ENCODE measurements at regions not wholly inside any gene's neighbourhood (a gene's known extent, or its start where the extent isn't known, plus 50 kb on each side); places are given as distances from the start of the nearest gene placed in this dataset.

DNA sequence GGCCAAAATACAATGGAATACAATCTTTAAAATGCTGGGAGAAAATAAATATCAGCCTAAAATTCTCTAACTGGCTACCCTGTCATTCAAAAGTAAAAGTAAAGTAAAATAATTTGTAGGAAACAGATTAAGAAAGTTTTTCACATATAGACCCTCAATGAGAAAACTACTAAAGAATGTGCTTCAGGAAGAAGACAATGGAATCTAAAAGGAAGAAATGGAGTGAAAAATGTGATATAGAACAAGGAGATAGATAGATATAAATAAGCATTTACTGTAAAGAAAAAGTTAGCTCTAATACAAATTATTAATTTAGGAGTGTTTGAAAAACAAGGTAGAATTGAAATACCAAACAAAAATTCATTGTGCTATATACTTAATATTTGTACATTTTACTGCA, 368.6 kb upstream of the MPDZ start:
- no peak for DNase-seq (ENCODE audit: low read depth in 2 of 2)

DNA sequence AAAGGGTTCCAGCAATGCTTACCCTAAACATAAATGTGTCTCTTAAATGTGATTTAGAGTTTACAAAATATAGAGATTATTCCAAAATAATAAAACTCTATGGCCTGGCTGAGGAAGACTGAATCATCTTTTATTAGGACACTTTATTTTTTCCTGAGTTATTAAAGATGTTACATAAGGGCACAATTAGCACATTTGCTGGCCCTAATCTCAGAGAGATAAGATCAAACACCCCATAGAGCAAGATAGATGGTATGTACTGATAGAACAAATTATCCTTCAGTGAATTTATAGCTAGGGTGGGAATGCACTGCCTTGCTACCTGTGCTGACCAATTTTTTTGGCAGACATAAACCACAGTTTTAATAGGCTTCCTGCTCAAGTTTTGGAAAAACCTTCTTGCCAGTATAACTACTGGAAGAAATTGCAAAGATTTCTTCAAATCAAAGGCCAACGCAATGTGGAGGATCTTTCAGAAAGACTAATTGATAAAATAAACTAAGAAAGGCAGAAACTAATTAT, 367.1 kb upstream of the MPDZ start:
- DNase-seq (ENCODE audit: low read depth in 2 of 2), result no peak

DNA sequence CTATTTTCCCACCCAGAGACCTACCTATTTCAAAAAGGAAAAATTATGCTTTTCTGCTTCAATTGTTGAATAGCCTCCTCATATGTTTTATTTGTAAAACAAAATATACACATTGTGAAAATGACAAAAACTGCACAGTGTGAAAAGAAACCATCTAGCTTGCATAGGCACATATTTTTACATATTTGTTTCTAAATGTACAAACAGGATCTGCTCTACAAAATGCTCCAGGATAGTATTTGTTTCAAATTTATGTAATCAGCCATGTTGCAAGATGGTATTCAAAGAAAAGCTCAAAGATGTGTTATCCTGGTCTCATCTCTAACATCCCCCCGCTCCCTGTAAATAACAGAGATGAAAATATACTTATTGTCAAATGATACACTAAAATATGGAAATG, 366.1 kb upstream of the MPDZ start:
- DNase-seq (ENCODE audit: low read depth in 2 of 2), result no peak

DNA sequence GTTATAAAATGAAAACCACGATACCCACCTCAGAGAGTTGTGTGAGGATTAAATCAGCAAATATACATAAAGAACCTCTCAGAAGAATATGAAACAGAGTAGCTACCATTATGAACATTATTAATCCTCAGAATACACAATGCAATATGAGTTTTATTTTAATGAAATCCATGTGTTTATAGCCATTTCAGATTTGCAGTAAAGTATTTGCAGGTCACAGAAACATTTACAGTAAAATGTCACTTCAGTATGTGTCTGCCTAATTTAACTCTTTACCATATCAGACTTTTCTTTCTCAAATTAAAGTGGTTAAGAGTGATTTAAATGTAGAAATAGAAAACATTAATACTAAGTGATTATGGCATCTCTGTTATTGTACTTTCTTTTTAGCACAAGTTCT, 365.2 kb upstream of the MPDZ start:
- DNase-seq (ENCODE audit: low read depth in 2 of 2), result no peak

DNA sequence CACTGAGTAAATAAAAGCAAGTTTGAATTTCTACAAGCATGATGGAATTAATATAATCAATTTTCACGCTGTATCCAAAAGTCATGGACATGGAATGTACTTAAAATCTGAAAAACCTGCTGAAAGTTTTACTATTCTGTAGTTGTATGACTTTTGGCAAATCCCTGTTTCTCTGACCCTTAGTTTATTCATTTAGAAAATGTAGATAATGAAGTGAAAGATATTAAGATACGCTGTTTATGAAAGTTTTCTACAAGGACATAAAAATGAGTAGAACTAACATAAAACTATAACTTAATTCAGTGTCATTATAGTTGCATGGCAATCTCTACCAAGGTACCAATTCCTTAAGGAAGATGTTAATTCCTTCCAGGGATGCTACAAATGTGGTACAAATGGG, 363.2 kb upstream of the MPDZ start:
- DNase-seq (ENCODE audit: low read depth in 2 of 2), result no peak

DNA sequence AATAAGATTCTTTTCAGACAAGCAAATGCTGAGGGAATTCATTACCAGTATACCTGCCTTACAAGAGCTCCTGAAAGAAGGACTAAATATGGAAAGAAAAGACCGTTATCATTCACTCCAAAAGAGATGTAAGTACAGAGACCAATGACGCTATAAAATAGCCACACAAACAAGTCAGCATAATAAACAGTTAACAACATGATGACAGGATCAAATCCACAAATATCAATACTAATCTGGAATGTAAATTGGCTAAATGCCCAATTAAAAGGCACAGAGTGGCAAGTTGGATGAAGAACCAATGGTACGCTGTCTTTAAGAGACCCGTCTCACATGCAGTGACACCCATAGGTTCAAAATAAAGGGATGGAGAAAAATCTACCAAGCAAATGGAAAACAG, 349.6 kb upstream of the MPDZ start:
- DNase-seq (ENCODE audit: low read depth in 2 of 2), result no peak

DNA sequence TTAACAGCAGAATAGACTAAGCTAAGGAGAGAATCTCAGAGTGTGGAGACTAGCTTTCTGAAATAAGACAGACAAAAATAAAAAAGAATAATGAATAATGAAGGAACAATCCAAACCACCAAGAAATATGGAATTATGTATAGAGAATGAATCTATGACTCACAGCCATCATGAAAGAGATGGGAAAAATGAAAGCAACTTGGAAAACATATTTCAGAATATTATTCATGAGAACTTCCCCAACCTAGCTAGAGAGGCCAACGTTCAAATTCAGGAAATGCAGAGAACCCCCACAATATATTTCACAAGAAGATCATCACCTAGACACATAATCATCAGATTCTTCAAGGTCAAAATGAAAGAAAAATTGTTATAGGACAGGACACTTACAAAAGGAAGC, 349.0 kb upstream of the MPDZ start:
- no peak for DNase-seq (ENCODE audit: low read depth in 2 of 2)

DNA sequence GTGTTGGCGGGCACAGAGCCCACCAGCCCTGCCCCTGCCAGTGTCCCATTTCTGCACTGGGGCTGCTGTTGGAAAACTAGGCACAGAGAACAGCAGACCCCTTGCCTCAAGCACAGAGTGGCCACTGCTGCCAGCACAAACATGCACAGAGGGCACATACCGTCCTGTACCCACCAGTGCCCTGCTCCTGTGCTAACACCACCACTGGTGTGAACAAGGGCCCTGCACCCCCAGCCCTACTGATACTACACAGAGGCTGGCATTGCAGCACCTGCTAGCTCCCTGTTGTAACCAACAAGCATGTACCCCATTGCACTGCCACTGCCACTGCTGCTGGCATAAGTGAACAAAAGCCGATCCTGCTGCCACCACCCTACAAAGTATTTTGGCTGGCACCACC, 348.0 kb upstream of the MPDZ start:
- no peak for DNase-seq (ENCODE audit: low read depth in 2 of 2)

DNA sequence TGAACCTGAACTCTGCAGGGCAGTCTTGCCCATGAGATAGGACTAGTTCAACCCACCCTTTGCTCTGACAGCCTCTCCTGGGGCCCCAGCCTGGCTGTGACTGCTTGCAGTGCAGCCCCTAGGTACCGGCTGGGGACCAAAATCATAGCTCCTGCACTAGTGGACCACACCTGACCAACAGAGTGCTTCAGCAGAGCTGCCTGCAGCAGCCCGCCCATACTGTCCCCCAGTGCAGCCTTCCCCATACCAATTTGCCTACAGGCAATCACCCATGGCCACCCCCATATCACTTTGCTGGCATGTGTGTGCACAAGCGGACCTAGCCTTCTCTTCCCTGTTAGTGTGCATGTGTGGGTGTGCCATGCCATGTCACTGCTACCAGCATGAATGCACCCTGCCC, 347.6 kb upstream of the MPDZ start:
- no peak for DNase-seq (ENCODE audit: low read depth in 2 of 2)

DNA sequence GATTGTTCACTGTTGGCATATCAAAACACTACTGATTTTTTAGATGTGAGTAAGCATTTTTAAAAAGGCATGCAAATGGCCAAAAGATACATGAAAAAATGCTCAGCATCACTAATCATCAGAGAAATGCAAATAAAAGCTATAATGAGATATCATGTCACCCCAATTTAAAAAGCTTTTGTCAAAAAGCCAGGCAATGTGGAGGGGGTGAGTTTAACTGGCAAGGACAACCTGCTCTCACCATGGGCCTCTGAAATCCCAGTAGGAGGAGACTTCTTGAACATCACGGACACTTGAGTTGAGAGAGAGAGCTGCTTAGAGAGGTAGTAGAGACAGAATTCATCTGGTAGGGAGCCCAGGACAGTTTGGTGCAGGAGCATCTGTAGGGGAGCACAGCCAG, 347.1 kb upstream of the MPDZ start:
- no peak for DNase-seq (ENCODE audit: low read depth in 2 of 2)

DNA sequence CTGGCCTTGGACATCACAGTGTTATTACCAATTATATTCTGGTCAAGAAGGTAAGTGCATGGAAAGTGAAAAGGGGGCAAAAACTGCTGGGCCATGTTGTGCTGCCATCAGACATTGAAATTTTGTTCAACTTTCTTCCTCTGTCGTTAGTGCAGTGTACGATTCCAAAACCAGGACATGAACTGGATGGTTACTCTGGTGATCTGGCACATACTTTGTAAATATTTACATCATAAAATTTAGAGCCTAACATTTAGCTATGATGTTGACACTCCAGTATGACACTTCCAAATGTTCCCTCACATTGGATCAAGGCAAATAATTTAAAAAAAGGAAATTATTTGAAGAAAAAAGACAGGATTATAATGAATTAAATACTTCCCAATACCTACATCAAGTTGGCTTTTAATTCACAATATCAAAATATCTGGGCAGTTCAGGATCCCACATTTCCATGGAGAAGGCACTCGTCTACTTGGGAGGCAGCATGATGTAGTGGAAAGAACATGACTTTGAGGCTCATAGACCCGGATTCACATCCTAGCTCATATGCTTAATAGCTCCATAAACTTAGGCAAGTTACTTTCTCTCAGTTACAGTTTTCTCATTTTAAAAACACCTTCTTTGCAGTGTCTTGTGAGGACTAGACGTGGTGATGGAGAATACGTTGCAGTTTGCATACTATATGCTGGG, 342.5 kb upstream of the MPDZ start:
- DNase-seq (ENCODE audit: low read depth in 2 of 2), result no peak

DNA sequence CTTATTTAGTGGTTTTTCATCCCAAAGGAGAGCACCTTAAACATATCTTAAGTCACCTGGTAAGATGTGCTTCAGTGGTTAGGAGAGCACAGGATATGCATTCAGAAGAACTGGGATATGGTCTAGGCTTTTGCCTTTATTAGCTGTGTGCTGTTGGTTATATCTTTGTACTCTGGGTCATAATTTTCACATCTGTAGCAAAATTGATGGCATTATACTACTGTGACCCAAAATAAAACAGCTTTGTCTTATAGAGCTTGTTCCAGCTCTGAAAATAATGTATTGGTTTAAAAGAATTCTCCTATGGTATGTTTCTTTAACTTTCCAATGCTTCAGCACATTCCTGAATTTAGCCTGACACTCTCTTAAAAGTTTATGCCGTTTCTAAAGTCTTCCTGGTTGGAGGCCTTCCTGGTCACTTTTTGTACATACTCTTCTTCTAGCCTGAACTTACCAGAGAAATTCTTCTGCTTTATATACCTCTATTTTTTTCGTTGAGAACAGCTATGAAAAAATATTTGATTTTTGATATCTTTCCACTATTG, 337.1 kb upstream of the MPDZ start:
- DNase-seq (ENCODE audit: low read depth in 2 of 2), result no peak

DNA sequence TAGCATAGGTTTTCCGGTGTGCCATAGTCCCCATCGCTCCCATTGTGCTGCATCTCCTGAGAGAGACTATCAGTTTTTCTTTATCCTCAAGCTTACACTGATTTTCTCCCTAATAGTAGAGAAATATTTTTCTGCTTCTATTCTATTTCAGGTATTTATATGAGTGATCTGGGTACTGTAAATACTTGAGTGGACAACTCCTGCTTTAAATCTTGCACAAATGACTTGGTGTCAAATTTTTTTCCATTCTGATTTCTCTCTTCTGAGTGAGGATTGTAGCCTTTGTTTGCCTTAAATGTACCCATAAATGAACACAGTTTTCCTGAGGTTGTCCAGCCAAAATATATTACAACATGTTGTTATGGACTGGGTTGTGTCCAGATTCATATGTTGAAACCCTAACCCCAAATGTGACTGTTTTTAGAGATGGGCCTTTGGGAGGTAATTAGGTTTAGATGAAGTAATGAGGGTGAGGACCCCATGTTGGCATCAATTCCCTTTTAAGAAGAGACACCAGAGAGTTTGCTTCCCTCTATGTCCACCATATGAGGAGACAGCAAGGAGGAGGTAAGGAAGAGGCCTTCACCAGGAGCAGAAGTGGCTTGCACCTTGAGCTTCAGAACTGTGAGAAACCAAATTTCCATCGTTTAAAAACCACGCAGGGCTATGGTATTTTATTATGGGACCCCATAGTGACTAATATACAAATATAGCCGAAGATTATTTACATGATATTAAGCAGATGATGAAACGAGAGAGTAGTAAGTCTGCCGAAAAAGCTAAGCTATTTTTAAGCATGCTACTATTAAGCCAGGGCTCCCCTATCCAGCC, 336.4 kb upstream of the MPDZ start:
- DNase-seq (ENCODE audit: low read depth in 2 of 2), result no peak

DNA sequence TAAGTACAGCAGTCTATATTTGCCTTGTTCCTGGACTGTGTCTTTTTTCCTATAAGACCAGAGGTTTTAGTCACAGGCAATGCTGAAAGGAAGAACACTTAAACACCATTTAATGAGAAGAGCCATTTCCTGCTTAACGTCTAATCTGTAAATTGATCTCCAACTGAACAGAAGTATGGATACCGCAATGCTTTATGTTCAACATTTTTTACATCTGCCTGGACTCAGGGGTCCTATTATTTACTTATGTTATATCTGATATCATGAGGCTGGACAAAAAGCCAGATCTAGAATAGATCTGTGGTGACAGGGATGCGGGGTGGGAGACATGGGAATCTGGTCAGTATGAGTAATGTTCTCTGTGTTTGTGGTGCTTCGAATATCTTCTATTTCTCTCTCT, 334.6 kb upstream of the MPDZ start:
- no peak for DNase-seq (ENCODE audit: low read depth in 2 of 2)

DNA sequence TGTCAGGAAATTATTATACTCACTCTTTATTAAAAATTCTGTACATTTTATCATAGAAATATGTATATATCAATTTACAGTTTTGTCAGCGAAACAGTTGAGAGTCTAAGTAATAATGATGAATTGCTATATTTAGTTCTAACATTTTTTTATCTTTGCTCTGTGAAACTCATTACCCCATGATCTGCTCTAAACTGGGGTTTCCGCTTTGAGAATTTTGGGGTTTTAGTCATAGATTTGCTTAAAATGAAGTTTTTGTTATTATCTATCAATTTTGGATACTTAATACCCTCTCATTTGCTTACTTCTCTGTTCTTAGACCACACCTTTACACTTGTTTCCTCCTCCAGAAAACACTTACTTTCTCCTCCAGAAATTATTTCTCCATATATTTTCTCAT, 333.8 kb upstream of the MPDZ start:
- DNase-seq (ENCODE audit: low read depth in 2 of 2), result no peak

DNA sequence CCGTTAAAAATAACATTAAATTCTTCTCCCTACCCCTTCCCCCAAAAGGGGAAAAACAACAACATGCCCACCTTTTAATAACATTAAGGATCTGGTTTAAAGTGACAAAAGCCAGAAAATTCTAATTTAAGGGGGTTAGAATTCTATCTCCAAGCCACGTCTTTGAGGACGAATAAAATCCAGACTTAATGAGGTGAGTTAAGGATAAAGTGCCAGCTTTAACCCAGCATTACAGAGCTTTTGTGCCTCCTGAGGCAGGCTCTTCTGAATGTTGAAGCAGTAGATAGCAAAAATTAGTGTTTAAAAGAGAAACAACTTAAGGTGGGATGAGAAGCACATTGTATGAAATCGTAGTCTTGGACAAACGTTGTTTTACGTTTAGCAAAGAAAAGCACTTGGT, 329.0 kb upstream of the MPDZ start:
- no peak for DNase-seq (ENCODE audit: low read depth in 2 of 2)

DNA sequence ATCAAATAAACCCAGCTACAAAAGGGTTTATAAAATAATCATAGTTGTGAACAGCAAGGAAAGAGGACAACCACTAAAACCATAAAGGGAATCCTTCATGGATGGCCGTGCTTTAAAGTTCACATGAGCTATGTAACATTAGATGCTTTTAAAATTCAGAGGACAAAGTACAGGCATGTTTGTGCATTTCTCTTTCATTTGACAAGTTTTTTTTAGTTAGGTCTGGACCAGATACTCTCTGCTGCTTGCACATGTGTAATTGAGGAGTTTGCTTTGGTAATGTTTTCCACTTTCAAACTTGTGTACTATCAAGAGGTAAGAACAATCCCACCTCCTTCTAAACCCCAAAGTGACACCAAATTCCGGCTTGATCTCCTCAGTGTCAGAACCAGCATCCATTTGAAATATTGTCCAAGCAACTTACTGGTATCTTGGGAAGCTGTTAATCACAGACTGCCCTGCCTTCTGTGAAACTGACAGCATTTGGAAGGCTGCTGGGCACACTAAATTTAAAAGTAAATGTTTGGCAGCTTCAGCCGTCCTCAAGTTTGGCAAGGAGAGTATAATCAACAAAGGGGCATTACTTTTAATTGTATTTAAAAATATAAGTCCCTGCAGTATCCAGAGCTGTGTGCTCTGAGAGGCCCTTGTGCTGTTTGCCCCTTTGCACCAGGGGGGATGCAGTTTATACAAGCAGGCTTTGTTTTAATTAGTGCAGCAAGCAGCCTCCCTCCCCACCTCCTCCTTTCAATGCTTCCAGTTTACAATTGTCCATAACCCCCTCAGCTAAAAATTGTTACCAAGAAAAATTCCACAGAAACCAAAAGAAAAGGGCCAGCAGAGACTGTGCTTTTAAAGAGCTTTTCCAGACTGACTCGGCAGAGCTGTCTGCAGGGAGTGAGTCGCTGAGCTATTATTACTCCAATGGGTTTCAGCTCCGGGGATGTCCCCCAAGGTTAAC, 328.3 kb upstream of the MPDZ start:
- no peak for DNase-seq (ENCODE audit: low read depth in 2 of 2)

DNA sequence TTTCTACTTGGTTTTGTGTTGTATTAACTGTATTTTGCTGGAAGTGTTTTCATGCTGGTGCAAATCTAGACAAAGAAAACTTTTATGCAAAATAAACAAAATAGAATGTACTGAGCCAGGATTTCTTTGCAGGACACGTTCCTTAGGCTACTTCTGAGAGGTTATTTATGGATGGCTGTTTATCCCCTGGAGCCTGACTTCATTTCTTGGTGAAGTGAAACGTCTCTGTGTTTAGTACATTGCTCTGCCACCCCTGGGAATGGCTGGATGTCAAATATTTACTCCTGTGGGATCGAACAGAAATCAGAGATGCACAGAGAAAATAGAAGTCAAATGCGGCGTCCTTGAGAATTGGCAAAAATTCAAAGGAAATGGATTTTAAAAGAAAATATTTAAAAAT, 327.1 kb upstream of the MPDZ start:
- DNase-seq (ENCODE audit: low read depth in 2 of 2), result no peak

DNA sequence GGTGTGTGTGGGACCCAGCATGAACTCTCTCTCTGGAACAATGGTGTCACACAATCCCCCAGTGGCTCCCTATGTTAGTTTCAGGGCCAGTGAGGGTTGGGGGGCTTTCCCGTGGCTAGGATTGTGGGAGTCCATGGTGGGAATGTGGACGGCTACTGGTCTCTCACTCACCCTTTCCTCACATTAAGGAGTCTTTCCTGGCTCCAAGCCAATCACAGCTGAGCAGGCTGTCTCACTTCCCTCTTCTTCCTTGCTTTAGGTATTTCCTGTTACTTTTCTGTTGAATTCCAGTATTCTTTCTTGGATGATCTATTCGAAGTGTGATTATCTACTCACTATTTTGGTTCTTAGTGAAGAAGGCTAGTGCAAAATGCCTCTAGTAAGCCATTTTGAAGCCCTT, 324.4 kb upstream of the MPDZ start:
- no peak for DNase-seq (ENCODE audit: low read depth in 2 of 2)

DNA sequence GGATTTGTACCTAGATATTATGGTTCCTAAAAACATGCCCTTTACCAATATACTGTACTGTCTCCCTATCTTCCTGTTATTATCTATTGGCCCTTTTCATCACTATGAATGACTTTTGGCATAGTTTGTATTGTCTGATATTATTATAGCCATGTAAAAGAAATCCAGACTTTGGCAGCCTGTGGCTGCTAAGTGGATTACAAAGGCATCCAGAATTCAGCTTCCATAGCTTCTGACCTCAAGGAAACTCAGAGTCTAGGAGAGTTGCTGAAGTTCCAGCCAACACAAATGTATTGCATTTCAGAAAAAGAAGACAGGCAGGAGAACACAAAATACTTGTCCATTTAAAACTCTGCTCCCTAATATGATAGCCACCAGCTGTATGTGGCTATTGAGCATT, 319.2 kb upstream of the MPDZ start:
- DNase-seq (ENCODE audit: low read depth in 2 of 2), result no peak

DNA sequence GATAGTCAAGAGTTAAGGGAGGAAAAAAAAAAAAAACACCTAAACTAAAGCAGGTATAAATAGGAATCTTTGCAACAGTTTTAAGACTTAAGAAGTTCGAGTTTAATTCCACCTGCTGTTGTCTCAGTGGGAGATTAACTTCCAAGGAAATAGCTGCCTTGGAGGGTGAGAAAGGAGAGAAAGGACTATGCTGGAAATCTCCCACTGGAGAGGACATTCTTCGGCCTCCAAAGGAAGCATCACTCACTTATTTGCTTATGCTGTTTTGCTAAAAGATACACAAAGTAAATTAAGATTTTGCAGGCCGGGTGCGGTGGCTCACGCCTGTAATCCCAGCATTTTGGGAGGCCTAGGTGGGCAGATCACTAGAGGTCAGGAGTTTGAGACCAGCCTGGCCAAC, 317.9 kb upstream of the MPDZ start:
- DNase-seq (ENCODE audit: low read depth in 2 of 2), result no peak

DNA sequence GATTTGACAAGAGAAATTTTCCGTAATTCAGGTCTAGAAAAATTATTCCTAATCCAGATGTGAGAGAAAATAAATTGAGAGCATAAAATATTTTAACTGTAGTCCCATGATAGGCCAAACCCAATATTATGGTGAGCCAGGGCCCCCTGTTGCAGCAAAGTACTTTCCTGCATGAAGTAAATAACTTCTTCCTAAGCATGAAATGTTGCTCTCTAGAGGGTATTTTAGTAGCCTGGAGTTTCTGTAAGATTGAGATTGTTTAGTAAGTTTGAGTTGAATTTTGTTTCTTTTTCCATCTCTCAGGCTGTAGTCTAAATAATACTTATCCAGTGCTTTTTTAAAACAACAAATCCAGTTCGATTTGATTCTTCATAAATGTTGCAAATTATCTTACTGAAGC, 317.5 kb upstream of the MPDZ start:
- no peak for DNase-seq (ENCODE audit: low read depth in 2 of 2)

Data from stimulated activated CD4-positive, alpha-beta T cell treated with anti-CD3 and anti-CD28 coated beads, Interleukin-4, amount 100 ng/mL, for 48 hours (primary cell).